H7 (cell line): ENCODE measurements at regions not wholly inside any gene's neighbourhood (a gene's known extent, or its start where the extent isn't known, plus 50 kb on each side); places are given as distances from the start of the nearest gene placed in this dataset.
A peak's percentile ranks its signal among the peaks of the same experiment; 100 is the strongest.

Experiments used
- DNase-seq: peaks from one replicate; pipeline ENCODE4 v3.0.0; 2012
- H3K27me3 ChIP-seq: 2 replicates; pipeline ENCODE4 v1.6.0; 2011; ENCODE audit warnings: mild to moderate bottlenecking, low read length; ENCODE audit not compliant: control insufficient read depth, insufficient read depth
- H3K36me3 ChIP-seq: replicated peaks from 2 replicates; pipeline ENCODE4 v1.5.1; 2011; ENCODE audit warnings: low read length; ENCODE audit not compliant: control insufficient read depth, insufficient read depth
- H3K4me3 ChIP-seq: 2 replicates; pipeline ENCODE4 v1.5.1; 2011; ENCODE audit warnings: low read depth, mild to moderate bottlenecking, control low read depth, low read length, moderate library complexity; ENCODE audit not compliant: insufficient read depth

- Histone ChIP-seq H3K27me3 (no peaks in the 10 kb centered on the region), H3K36me3 (no peaks in the 10 kb centered on the region), H3K4me3 (no peak overlapping the region)
- no peak for DNase-seq
Measured at GRCh38 chr1:193421487-193421886, 235.1 kb upstream of the B3GALT2 start.

- Histone ChIP-seq H3K4me3 (no peak overlapping the region), H3K36me3 (no peaks in the 10 kb centered on the region), H3K27me3 (no peaks in the 10 kb centered on the region)
- no peak for DNase-seq
Measured at GRCh38 chr1:193419295-193419694, 232.9 kb upstream of the B3GALT2 start.

- H3K4me3 ChIP-seq = no peak overlapping the region
- no peaks in the 10 kb centered on the region for H3K36me3 ChIP-seq
- H3K27me3 ChIP-seq = no peaks in the 10 kb centered on the region
- DNase-seq = no peak
Measured at GRCh38 chr1:193418745-193419058, 232.3 kb upstream of the B3GALT2 start.

- no peak overlapping the region for H3K4me3 ChIP-seq
Measured at GRCh38 chr1:193417945-193418744, 231.7 kb upstream of the B3GALT2 start.

GRCh38 chr1:193417403-193417802, 231.0 kb upstream of the B3GALT2 start:
- Histone ChIP-seq H3K4me3 (no peak overlapping the region), H3K36me3 (no peaks in the 10 kb centered on the region), H3K27me3 (no peaks in the 10 kb centered on the region)
- no peak for DNase-seq

More at GRCh38 chr1:193417945-193418744, 231.7 kb upstream of the B3GALT2 start:
- DNase-seq = no peak
- Histone ChIP-seq H3K27me3 (no peaks in the 10 kb centered on the region), H3K36me3 (no peaks in the 10 kb centered on the region)

GRCh38 chr1:193416226-193417024, 230.0 kb upstream of the B3GALT2 start:
- Histone ChIP-seq H3K4me3 (no peak overlapping the region), H3K36me3 (no peaks in the 10 kb centered on the region), H3K27me3 (no peaks in the 10 kb centered on the region)
- no peak for DNase-seq

GRCh38 chr1:193415256-193415655, 228.8 kb upstream of the B3GALT2 start:
- DNase-seq = no peak
- H3K36me3 ChIP-seq = no peaks in the 10 kb centered on the region
- no peak overlapping the region for H3K4me3 ChIP-seq
- H3K27me3 ChIP-seq = no peaks in the 10 kb centered on the region

GRCh38 chr1:193413376-193413775, 227.0 kb upstream of the B3GALT2 start:
- no peak for DNase-seq
- Histone ChIP-seq H3K36me3 (no peaks in the 10 kb centered on the region), H3K4me3 (no peak overlapping the region), H3K27me3 (no peaks in the 10 kb centered on the region)

- no peak for DNase-seq
- Histone ChIP-seq H3K36me3 (no peaks in the 10 kb centered on the region), H3K27me3 (no peaks in the 10 kb centered on the region), H3K4me3 (no peak overlapping the region)
Measured at GRCh38 chr1:193412748-193413147, 226.3 kb upstream of the B3GALT2 start.

GRCh38 chr1:193411714-193412113, 225.3 kb upstream of the B3GALT2 start:
- no peaks in the 10 kb centered on the region for H3K36me3 ChIP-seq
- no peak for DNase-seq

GRCh38 chr1:193411215-193411614, 224.8 kb upstream of the B3GALT2 start:
- H3K27me3 ChIP-seq = no peaks in the 10 kb centered on the region
- DNase-seq = no peak
- no peaks in the 10 kb centered on the region for H3K36me3 ChIP-seq
- H3K4me3 ChIP-seq = no peak overlapping the region

More at GRCh38 chr1:193411714-193412113, 225.3 kb upstream of the B3GALT2 start:
- Histone ChIP-seq H3K4me3 (no peak overlapping the region), H3K27me3 (no peaks in the 10 kb centered on the region)

- no peaks in the 10 kb centered on the region for H3K27me3 ChIP-seq
- no peak for DNase-seq
Measured at GRCh38 chr1:193408782-193409293, 222.4 kb upstream of the B3GALT2 start.

GRCh38 chr1:193406901-193407300, 220.5 kb upstream of the B3GALT2 start:
- H3K4me3 ChIP-seq = no peak overlapping the region
- no peaks in the 10 kb centered on the region for H3K36me3 ChIP-seq
- peak; percentile 12 for DNase-seq
- no peaks in the 10 kb centered on the region for H3K27me3 ChIP-seq

More at GRCh38 chr1:193408782-193409293, 222.4 kb upstream of the B3GALT2 start:
- H3K36me3 ChIP-seq = no peaks in the 10 kb centered on the region
- no peak overlapping the region for H3K4me3 ChIP-seq

GRCh38 chr1:193404236-193404635, 217.8 kb upstream of the B3GALT2 start:
- Histone ChIP-seq H3K36me3 (no peaks in the 10 kb centered on the region), H3K27me3 (no peaks in the 10 kb centered on the region), H3K4me3 (no peak overlapping the region)
- DNase-seq = no peak

GRCh38 chr1:193402977-193403376, 216.6 kb upstream of the B3GALT2 start:
- Histone ChIP-seq H3K27me3 (no peaks in the 10 kb centered on the region), H3K36me3 (no peaks in the 10 kb centered on the region), H3K4me3 (no peak overlapping the region)
- no peak for DNase-seq
